ENCODE measurements at regions not wholly inside any gene's neighbourhood (a gene's known extent, or its start where the extent isn't known, plus 50 kb on each side); places are given as distances from the start of the nearest gene placed in this dataset.
"Not testable (repeated sequence)": the region's sequence is repeated elsewhere in the genome, so short reads cannot be mapped to it uniquely, and the experiment has no call there.

- not testable (repeated sequence) for TF ChIP-seq CTCF (conservative IDR thresholded peaks at IDR 0.05 in 1 of 2, IDR thresholded peaks at IDR 0.05 in 1 of 2; ENCODE audit: low read depth in 1 of 2, low read length in 2 of 2); EZH2 (IDR thresholded peaks at IDR 0.05; ENCODE audit: low read length, missing control alignments)
Observed at GRCh38 chr1:148397516-148397915, 85.6 kb downstream of the PPIAL4G start.
